Esophagus muscularis mucosa (tissue), 4 donors: ENCODE measurements at regions not wholly inside any gene's neighbourhood (a gene's known extent, or its start where the extent isn't known, plus 50 kb on each side); places are given as distances from the start of the nearest gene placed in this dataset.

Source experiments
- DNase-seq: peaks from one replicate; pipeline ENCODE4 v3.0.0-alpha.2; 2017; ENCODE audit errors: extremely low spot score
- H3K27ac ChIP-seq, 4 donors: fragments of 200-600 bp; sonication (generic); replicated peaks in 1 of 4; 1 replicate in 3 of 4; 2 replicates in 1 of 4; pipeline ENCODE4 v1.5.1; 2016 to 2019; ENCODE audit warnings: mild to moderate bottlenecking in 1 of 4
- H3K27me3 ChIP-seq, 4 donors: fragments of 200-600 bp; sonication (generic); one replicate each; pipeline versions ENCODE4 v1.5.1 to v1.6.0; 2016 to 2019
- H3K36me3 ChIP-seq, 4 donors: fragments of 200-600 bp; sonication (generic); one replicate each; pipeline ENCODE4 v1.5.1; 2016 to 2019
- H3K4me1 ChIP-seq, 4 donors: fragments of 200-600 bp; sonication (generic); one replicate each; pipeline ENCODE4 v1.5.1; 2016 to 2019
- H3K4me3 ChIP-seq, 4 donors: fragments of 200-600 bp; sonication (generic); 1 replicate in 2 of 4; 2 replicates in 2 of 4; pipeline ENCODE4 v1.5.1; 2016 to 2019; ENCODE audit warnings: mild to moderate bottlenecking in 4 of 4, moderate library complexity in 1 of 4
- H3K9me3 ChIP-seq, 4 donors: fragments of 200-600 bp; sonication (generic); 1 replicate in 3 of 4; 2 replicates in 1 of 4; pipeline ENCODE4 v1.5.1; 2016 to 2019
- EP300 ChIP-seq: sonication (generic); formaldehyde crosslinking; IDR thresholded peaks from one replicate; pipeline ENCODE4 v1.6.1; 2017; ENCODE audit warnings: antibody characterized with exemption
- POLR2A ChIP-seq: fragments of 450-650 bp; IDR thresholded peaks from one replicate; pipeline ENCODE4 v1.6.1; 2017; ENCODE audit warnings: antibody characterized with exemption, moderate library complexity, mild to moderate bottlenecking, low read depth
- POLR2AphosphoS5 ChIP-seq, 2 donors: sonication (generic); formaldehyde crosslinking; IDR thresholded peaks; one replicate each; pipeline ENCODE4 v1.6.1; 2017; ENCODE audit warnings: antibody characterized with exemption in 2 of 2
- WGBS: methylation state at CpG from one replicate; pipeline ENCODE4 v1.1.5; 2018; 5-methylcytosine and 5-hydroxymethylcytosine counted together
- intact Hi-C: fragments of 100-400 bp; cut with DNase I; formaldehyde crosslinking; loops from one replicate; pipeline ENCODE4 v1.15.1; 2023
- TF ChIP-seq, protein P1 (sequence below), 3 experiments: fragments of 200-600 bp in 2 of 3; fragments of 450-650 bp in 1 of 3; sonication (generic) in 2 of 3; IDR thresholded peaks; one replicate each; pipeline ENCODE4 v1.5.1; 2017 to 2019; ENCODE audit warnings: antibody characterized with exemption in 3 of 3, mild to moderate bottlenecking in 2 of 3, moderate library complexity in 1 of 3

GRCh38 chr2:173831312-173832229, 133.6 kb downstream of the SP3 start:
- no peaks in the 10 kb centered on the region for H3K36me3 ChIP-seq
- H3K9me3 ChIP-seq: no peaks in the 10 kb centered on the region
- WGBS: 69% methylated on average over 10 of the region's 11 CpGs
- TF ChIP-seq EP300 (no peak), POLR2AphosphoS5 (IDR thresholded peaks at IDR 0.05) (peak in 1 of 2 donors; percentile 36), POLR2A (no peak)
- TF ChIP-seq, protein P1, sequence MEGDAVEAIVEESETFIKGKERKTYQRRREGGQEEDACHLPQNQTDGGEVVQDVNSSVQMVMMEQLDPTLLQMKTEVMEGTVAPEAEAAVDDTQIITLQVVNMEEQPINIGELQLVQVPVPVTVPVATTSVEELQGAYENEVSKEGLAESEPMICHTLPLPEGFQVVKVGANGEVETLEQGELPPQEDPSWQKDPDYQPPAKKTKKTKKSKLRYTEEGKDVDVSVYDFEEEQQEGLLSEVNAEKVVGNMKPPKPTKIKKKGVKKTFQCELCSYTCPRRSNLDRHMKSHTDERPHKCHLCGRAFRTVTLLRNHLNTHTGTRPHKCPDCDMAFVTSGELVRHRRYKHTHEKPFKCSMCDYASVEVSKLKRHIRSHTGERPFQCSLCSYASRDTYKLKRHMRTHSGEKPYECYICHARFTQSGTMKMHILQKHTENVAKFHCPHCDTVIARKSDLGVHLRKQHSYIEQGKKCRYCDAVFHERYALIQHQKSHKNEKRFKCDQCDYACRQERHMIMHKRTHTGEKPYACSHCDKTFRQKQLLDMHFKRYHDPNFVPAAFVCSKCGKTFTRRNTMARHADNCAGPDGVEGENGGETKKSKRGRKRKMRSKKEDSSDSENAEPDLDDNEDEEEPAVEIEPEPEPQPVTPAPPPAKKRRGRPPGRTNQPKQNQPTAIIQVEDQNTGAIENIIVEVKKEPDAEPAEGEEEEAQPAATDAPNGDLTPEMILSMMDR (IDR thresholded peaks at IDR 0.05): no peak
- DNase-seq: no peak
- H3K4me1 ChIP-seq: peaks cover 10 to 22% (median 14%) of the 10 kb centered on the region in 4 donors
- H3K27ac ChIP-seq: no peak overlapping the region
- intact Hi-C loops: no loop called here
- no peaks in the 10 kb centered on the region for H3K27me3 ChIP-seq
- no peak overlapping the region for H3K4me3 ChIP-seq

DNA sequence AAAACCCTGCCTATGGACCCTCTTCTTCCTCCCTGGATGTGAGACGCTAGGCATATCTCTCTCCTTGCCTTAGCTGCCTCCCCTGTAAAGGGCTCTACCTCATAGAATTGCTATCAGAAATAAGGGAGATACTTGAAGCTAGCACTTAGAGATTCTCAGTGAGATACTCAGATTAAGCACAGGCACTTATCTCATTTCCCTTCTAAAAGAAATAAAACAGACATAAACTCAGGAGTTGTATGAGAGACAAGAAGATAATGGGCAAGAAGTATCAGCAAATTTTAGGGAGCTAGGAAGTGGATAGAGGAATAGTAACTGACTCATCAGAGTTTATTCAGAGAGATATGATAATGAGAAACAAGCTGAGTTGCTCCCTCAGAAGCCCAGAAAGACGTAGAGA, 131.0 kb downstream of the SP3 start:
- no peak overlapping the region for H3K4me3 ChIP-seq
- TF ChIP-seq EP300 (no peak), POLR2A (no peak), POLR2AphosphoS5 (IDR thresholded peaks at IDR 0.05) (no peak)
- TF ChIP-seq, protein P1 (IDR thresholded peaks at IDR 0.05): no peak
- WGBS: 80% methylated on average over 2 of the region's 2 CpGs
- DNase-seq: no peak
- intact Hi-C loops: no loop called here
- peaks cover 10 to 22% (median 14%) of the 10 kb centered on the region in 4 donors for H3K4me1 ChIP-seq
- H3K9me3 ChIP-seq: no peaks in the 10 kb centered on the region
- no peaks in the 10 kb centered on the region for H3K27me3 ChIP-seq
- no peaks in the 10 kb centered on the region for H3K36me3 ChIP-seq
- no peak overlapping the region for H3K27ac ChIP-seq

DNA sequence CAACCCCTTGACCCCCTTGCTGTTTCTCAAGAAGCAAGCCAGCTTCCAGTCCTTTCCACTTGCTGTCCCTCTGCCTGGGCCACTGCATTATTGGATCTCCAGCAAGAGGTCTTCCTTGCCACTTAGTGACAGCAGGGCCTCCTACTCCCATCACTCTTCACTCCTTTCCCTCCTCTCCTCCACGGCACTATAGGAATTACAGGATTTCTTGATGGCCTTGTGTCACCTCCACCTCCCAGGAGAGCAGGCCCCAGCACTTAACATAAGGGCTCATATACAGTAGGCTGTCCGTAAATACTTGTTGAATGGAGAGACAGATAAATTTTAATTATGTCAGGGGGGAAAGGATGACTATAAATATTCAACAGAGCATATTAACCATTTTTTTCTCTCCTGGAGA, 129.4 kb downstream of the SP3 start:
- intact Hi-C loops: no loop called here
- H3K4me3 ChIP-seq: no peak overlapping the region
- TF ChIP-seq, protein P1 (IDR thresholded peaks at IDR 0.05): no peak
- TF ChIP-seq POLR2AphosphoS5 (IDR thresholded peaks at IDR 0.05) (no peak), EP300 (no peak), POLR2A (no peak)
- peaks cover 4 to 13% (median 10%) of the 10 kb centered on the region in 4 donors for H3K4me1 ChIP-seq
- no peaks in the 10 kb centered on the region for H3K27me3 ChIP-seq
- no peaks in the 10 kb centered on the region for H3K9me3 ChIP-seq
- no peak for DNase-seq
- 81% methylated on average over 2 of the region's 2 CpGs for WGBS
- no peaks in the 10 kb centered on the region for H3K36me3 ChIP-seq
- H3K27ac ChIP-seq: no peak overlapping the region

- DNase-seq: no peak
- H3K4me3 ChIP-seq: no peak overlapping the region
- intact Hi-C loops: no loop called here
- no peaks in the 10 kb centered on the region for H3K9me3 ChIP-seq
- no peaks in the 10 kb centered on the region for H3K4me1 ChIP-seq
- no peaks in the 10 kb centered on the region for H3K36me3 ChIP-seq
- no peaks in the 10 kb centered on the region for H3K27me3 ChIP-seq
- no peak for TF ChIP-seq POLR2AphosphoS5 (IDR thresholded peaks at IDR 0.05)
- no peak for TF ChIP-seq POLR2A
- TF ChIP-seq EP300: no peak
- TF ChIP-seq, protein P1 (IDR thresholded peaks at IDR 0.05): no peak
- no peak overlapping the region for H3K27ac ChIP-seq
These were observed 124.1 kb downstream of the SP3 start for GRCh38 chr2:173841110-173841509.
